Activated T-helper 17 cell treated with anti-CD3 and anti-CD28 coated beads, Interleukin-2, amount 50 U/mL, for 72 hours (primary cell): ENCODE measurements at regions not wholly inside any gene's neighbourhood (a gene's known extent, or its start where the extent isn't known, plus 50 kb on each side); places are given as distances from the start of the nearest gene placed in this dataset.

Experiments used
- ATAC-seq: fragments of 150-1000 bp; cut with Tn5 transposase; replicated peaks from 2 replicates; pipeline ENCODE4 v1.10.0; 2021; ENCODE audit warnings: mild to moderate bottlenecking, moderate library complexity
- H3K27ac Mint-ChIP-seq: one replicate; pipeline ENCODE4 v1.8.0; 2022; ENCODE audit warnings: mixed read lengths
- H3K27me3 Mint-ChIP-seq: one replicate; pipeline ENCODE4 v1.8.0; 2022; ENCODE audit warnings: mixed read lengths
- H3K36me3 Mint-ChIP-seq: one replicate; pipeline ENCODE4 v1.8.0; 2022; ENCODE audit warnings: low read depth, mild to moderate bottlenecking, mixed read lengths
- H3K4me1 Mint-ChIP-seq: one replicate; pipeline ENCODE4 v1.8.0; 2022; ENCODE audit warnings: mixed read lengths
- H3K4me3 Mint-ChIP-seq: one replicate; pipeline ENCODE4 v1.8.0; 2022; ENCODE audit warnings: mild to moderate bottlenecking, mixed read lengths
- H3K9me3 Mint-ChIP-seq: one replicate; pipeline ENCODE4 v1.8.0; 2022; ENCODE audit warnings: mixed read lengths

DNA sequence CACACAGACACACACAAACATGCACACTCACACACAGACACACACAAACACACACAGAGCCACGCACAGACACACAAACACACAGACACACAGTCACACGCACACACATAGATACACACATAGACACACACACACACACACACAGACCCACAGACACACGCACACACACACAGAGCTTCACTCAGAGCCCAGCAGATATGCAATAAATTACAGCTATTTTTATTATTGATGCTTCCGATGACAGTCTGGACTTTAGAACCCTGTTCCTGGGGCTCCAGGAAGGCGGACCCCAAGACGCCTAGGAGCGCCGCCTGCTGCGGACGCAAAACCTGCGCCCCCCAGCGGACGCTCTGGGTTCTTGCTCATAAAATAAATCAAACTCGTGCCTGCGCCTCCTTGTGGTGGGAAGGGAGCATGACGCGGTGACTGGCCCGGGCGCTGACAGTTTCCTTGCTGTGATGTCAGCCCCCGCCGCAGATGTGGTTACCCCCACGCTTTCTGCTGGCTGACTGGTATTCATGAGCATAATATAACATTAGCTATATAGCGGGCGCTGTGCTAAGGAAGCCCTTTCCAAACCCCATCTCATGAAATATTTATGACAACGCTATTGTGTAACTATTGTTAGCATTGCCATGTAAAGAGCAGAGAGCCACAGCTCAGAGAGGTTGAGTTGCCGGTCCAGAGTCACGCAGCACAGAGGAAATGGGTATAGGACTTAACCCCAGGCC is 64.4 kb upstream of the TM9SF2 start:
- H3K4me3 Mint-ChIP-seq, result peak overlapping the region; percentile 92
- no peaks in the 10 kb centered on the region for H3K9me3 Mint-ChIP-seq
- H3K27me3 Mint-ChIP-seq, result no peaks in the 10 kb centered on the region
- H3K36me3 Mint-ChIP-seq, result peaks cover 7% of the 10 kb centered on the region
- ATAC-seq, result peak; percentile 43
- H3K4me1 Mint-ChIP-seq, result peaks cover 37% of the 10 kb centered on the region
- H3K27ac Mint-ChIP-seq, result peak overlapping the region; percentile 65

DNA sequence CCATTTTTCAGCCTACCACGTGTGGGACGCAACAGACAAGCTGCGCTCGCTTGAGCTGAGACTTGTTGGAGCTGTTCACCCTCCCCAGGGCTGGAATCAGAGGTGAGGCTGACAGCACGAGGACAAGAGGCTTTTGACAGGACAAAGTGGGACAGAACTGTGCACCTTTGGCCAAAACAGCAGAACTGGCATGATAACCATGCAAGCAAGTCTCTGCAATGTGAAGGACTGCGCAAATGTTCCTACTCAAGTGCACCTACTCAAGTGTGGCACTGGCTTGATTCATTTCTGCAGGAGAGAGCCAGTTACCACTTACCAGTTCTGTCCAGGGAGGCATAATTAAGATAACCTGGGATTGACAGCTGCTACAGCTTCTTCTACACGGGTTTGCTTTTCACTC is 62.2 kb upstream of the TM9SF2 start:
- H3K27me3 Mint-ChIP-seq, result no peaks in the 10 kb centered on the region
- ATAC-seq, result no peak
- H3K4me1 Mint-ChIP-seq, result peaks cover 25% of the 10 kb centered on the region
- H3K36me3 Mint-ChIP-seq, result no peaks in the 10 kb centered on the region
- H3K4me3 Mint-ChIP-seq, result no peak overlapping the region
- no peak overlapping the region for H3K27ac Mint-ChIP-seq
- no peaks in the 10 kb centered on the region for H3K9me3 Mint-ChIP-seq

DNA sequence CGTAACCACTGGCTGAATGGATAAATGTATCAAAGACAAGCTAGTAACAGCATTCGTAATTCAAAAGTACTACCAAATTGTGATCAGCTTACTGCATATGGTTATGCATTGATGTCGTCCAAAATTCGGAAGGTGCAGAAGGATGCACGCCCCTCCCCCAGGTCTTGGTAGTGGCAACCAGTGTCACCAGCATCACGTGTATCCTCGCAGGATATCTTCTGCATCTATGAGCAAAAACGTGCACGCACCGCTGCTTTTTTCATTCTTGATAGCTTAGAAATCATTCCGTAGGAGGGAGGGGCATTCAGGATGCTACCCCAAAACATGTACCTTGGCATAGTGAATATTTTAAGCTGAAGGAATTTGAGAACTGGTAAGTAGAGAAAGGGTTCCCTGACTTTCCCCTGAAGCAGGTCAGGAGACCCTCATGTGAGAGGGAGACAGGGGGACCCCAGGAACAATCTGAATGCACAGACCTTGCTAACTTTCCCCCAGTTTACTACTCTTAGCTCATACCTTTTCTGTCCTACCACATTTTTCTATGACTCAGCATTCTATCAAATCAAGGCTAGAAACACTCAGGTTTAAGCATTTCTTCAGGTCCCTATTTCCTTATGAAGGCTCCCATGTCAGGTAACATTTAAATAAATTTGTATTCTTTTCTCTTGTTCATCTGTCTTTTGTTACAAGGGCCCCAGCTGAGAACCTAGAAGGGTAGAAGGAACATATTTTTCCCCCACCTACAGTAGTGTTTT is 61.2 kb upstream of the TM9SF2 start:
- peaks cover 25% of the 10 kb centered on the region for H3K4me1 Mint-ChIP-seq
- no peaks in the 10 kb centered on the region for H3K36me3 Mint-ChIP-seq
- no peaks in the 10 kb centered on the region for H3K27me3 Mint-ChIP-seq
- ATAC-seq, result no peak
- no peak overlapping the region for H3K4me3 Mint-ChIP-seq
- H3K27ac Mint-ChIP-seq, result no peak overlapping the region
- H3K9me3 Mint-ChIP-seq, result no peaks in the 10 kb centered on the region

DNA sequence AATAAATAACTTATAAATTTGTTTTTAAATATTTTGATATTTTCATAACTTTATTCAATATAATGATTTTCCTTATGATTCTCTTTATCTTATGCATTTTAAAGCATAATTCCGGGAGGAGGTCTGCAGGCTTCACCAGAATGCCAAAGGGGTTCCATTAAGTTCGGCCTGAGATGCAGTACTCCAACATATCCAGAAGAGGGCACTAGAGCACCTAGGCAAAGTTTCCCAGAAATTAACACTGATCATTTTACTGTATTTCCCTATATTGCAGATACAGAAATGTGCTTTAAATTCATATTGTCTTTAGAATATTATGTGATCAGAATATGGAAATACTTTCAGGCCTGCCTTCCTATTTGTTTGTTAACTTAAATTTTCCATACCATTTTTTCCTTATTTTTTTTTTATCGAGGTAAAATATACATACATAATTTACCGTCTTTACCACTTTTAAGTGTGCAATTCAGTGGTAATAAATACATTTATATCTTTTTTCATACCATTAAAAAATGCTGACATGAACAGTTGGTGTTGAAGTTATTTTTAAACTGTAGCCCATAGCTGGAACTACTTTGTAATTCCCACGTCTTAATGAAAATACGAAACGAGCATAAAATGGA is 58.9 kb upstream of the TM9SF2 start:
- no peak overlapping the region for H3K4me3 Mint-ChIP-seq
- no peaks in the 10 kb centered on the region for H3K9me3 Mint-ChIP-seq
- ATAC-seq, result peak; percentile 52
- no peak overlapping the region for H3K27ac Mint-ChIP-seq
- no peaks in the 10 kb centered on the region for H3K27me3 Mint-ChIP-seq
- H3K4me1 Mint-ChIP-seq, result peaks cover 6% of the 10 kb centered on the region
- no peaks in the 10 kb centered on the region for H3K36me3 Mint-ChIP-seq

GRCh38 chr13:99446242-99446641 is 55.0 kb upstream of the TM9SF2 start:
- H3K36me3 Mint-ChIP-seq, result no peaks in the 10 kb centered on the region
- no peak overlapping the region for H3K4me3 Mint-ChIP-seq
- H3K27ac Mint-ChIP-seq, result no peak overlapping the region
- ATAC-seq, result no peak
- peaks cover 4% of the 10 kb centered on the region for H3K27me3 Mint-ChIP-seq
- H3K9me3 Mint-ChIP-seq, result no peaks in the 10 kb centered on the region
- H3K4me1 Mint-ChIP-seq, result peaks cover 4% of the 10 kb centered on the region

DNA sequence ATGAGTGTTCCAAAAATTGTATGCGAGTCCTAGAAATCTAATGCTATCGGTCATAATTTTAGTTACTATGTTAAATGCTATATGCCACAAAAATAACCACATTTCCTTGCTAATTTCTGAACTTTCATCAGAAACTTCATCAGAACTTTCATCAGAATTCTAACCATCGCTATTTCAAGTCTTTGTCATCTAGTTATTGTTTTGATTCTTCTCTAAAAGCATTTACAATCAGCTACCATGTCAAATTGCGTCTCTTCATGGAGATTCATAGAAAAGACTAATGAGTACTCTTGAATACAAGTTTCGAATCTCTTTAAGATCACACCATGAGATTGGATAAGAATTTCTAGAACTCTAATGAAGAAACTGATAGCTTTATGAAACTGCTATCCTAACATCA is 52.7 kb upstream of the TM9SF2 start:
- H3K27ac Mint-ChIP-seq, result peak overlapping the region; percentile 48
- ATAC-seq, result peak; percentile 43
- H3K9me3 Mint-ChIP-seq, result no peaks in the 10 kb centered on the region
- H3K36me3 Mint-ChIP-seq, result no peaks in the 10 kb centered on the region
- H3K4me1 Mint-ChIP-seq, result peaks cover 7% of the 10 kb centered on the region
- H3K4me3 Mint-ChIP-seq, result peak overlapping the region; percentile 33
- peaks cover 4% of the 10 kb centered on the region for H3K27me3 Mint-ChIP-seq

GRCh38 chr13:99450416-99450815 is 50.9 kb upstream of the TM9SF2 start:
- ATAC-seq, result no peak
- peaks cover 5% of the 10 kb centered on the region for H3K9me3 Mint-ChIP-seq
- no peaks in the 10 kb centered on the region for H3K36me3 Mint-ChIP-seq
- peaks cover 4% of the 10 kb centered on the region for H3K27me3 Mint-ChIP-seq
- H3K4me1 Mint-ChIP-seq, result peaks cover 8% of the 10 kb centered on the region
- no peak overlapping the region for H3K27ac Mint-ChIP-seq
- no peak overlapping the region for H3K4me3 Mint-ChIP-seq
